Sigmoid colon (tissue), 3 donors: ENCODE measurements at regions not wholly inside any gene's neighbourhood (a gene's known extent, or its start where the extent isn't known, plus 50 kb on each side); places are given as distances from the start of the nearest gene placed in this dataset.

Source experiments
- POLR2A ChIP-seq, 2 donors: fragments of 450-650 bp; IDR thresholded peaks; one replicate each; pipeline ENCODE4 v1.6.1; 2016; ENCODE audit warnings: antibody characterized with exemption in 2 of 2, mild to moderate bottlenecking in 2 of 2, moderate library complexity in 2 of 2
- TF ChIP-seq, protein P1 (sequence below), 4 experiments: fragments of 450-650 bp in 3 of 4; fragments of 200-600 bp in 1 of 4; IDR thresholded peaks; one replicate each; pipeline ENCODE4 v1.5.1; 2016 to 2019; ENCODE audit warnings: antibody characterized with exemption in 4 of 4, mild to moderate bottlenecking in 3 of 4, moderate library complexity in 2 of 4

DNA sequence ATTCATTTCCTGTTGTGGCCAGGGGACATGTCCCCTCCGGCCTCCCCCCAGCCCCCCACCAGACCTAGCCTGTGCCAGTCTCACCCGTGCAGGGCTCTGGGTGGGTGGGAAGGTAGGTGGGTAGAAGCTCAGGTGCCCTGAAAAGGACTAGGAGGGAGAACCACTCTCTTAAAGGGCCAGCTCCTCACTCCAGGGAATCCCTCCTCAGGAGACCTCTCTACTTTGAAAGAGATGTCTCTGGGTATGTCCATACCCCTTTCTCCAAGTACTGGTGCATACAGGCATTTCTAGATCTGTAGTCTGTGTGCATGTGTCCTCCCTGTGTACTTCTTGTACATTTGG, 60.8 kb upstream of the EPB41L1 start:
- TF ChIP-seq, protein P1, sequence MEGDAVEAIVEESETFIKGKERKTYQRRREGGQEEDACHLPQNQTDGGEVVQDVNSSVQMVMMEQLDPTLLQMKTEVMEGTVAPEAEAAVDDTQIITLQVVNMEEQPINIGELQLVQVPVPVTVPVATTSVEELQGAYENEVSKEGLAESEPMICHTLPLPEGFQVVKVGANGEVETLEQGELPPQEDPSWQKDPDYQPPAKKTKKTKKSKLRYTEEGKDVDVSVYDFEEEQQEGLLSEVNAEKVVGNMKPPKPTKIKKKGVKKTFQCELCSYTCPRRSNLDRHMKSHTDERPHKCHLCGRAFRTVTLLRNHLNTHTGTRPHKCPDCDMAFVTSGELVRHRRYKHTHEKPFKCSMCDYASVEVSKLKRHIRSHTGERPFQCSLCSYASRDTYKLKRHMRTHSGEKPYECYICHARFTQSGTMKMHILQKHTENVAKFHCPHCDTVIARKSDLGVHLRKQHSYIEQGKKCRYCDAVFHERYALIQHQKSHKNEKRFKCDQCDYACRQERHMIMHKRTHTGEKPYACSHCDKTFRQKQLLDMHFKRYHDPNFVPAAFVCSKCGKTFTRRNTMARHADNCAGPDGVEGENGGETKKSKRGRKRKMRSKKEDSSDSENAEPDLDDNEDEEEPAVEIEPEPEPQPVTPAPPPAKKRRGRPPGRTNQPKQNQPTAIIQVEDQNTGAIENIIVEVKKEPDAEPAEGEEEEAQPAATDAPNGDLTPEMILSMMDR (IDR thresholded peaks at IDR 0.05) = no peak
- no peak for TF ChIP-seq POLR2A (IDR thresholded peaks at IDR 0.05)
